ENCODE measurements at regions not wholly inside any gene's neighbourhood (a gene's known extent, or its start where the extent isn't known, plus 50 kb on each side); places are given as distances from the start of the nearest gene placed in this dataset.

DNA sequence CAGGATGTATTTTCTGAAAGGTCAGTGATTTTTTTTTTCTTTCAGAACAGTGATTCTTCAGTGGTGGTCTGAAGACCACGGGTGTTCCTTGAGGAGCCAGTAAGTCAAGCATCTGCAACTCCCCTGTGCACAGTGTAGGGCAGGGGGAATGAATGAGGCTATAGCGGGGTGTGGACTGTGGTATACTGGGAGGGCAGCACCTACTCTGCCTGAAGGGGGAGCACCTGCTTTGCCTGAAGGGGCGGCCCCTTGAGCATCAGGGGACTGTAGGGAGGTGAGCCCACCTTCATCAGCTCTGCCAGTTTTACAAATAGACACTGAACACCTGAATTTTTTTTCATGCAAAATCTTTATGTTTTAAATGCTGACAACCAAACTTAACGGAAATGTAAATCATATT, 77.5 kb upstream of the RIPOR2 start:
- no peak for DNase-seq

DNA sequence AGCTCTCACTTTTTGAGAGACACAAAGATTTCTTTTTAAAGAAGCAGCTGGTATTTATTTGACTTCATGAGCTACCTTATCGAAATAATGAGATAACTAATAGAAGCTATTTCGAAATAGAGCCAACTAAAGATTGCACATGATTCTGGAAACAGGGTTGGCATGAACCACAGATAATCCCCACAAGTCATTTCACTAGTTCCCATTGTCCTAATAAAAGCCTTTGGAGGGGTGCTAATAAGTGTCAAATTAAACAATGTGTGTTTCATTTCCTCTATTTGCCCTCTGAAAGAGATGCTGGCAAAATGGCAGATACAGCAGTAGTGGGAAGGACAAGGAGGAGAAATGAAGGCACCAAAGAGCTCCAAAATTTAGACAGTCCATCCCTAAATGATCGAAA, 78.6 kb upstream of the RIPOR2 start:
- DNase-seq, result no peak

- no peak for DNase-seq
These were observed 79.2 kb upstream of the RIPOR2 start for GRCh38 chr6:25014791-25015560.

DNA sequence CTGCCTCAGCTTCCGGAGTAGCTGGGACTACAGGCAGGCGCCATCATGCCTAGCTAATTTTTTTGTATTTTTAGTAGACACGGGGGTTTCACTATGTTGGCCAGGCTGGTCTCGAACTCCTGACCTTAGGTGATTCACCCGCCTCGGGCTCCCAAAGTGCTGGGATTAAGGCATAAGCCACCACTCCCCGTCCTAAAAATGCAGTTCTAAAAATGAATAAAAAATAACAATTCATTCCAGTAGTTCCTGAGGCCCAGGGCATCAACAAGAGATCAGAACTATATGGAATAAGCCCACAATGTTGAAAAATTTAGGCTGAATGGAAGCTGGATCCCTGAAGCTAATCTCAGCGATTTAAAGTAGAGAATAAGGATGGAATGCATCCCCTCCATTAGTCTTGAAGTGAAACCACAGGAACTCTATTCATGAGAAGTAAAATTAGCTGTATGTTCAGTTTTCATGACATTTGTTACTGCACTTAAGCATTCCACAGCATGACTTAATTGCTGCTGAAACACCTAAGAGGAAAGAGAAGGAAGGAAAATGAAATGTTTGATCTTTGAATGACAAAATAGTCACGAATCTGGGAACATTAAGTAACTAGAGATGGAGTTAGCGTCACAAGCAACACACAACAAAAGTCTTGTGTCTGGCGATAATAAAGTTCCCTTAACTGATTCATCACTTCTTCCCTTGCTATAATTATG, 80.4 kb upstream of the RIPOR2 start:
- DNase-seq, result no peak

GRCh38 chr6:25017486-25017885, 81.7 kb upstream of the RIPOR2 start:
- no peak for DNase-seq

- peak; percentile 76 for DNase-seq
These were observed 82.3 kb upstream of the RIPOR2 start for GRCh38 chr6:25017932-25018567.

DNA sequence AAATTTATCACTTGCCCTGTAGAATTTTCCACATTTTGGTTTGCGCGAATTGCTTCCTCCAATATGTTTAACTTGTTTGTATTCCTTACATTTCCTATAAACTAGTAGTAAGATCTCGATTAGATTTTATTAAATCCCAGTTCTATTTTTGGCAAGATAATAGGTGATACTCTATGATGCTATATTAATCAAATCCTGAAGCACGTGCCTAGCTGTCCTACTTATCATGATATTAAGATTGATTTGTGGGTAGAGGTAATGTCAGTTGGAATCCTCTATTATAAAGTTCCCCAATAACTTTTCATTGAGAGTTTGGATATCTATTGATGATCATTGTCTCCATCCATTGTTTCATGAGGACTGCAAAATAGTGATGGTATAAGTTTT, 82.8 kb upstream of the RIPOR2 start:
- no peak for DNase-seq

DNA sequence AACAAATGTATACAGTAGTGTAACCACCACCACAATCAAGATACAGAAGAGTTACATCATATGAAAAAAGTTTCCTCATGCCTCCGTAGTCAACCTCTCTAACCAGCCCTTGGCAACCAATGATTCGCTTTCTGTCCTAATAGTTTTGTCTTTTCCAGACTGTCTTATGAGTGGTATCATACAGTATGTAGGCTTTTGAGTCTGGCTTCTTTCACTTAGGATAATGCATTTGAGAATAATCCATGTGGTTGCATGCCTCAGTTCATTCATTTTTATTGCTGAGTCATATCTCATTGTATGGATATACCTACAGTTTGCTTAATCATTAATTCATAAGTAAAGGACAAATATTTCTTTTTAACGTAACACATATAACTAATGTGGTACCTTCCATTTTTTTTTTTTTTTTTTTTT, 86.4 kb upstream of the RIPOR2 start:
- no peak for DNase-seq

GRCh38 chr6:25023781-25024180, 88.0 kb upstream of the RIPOR2 start:
- DNase-seq, result no peak

GRCh38 chr6:25024821-25025220, 89.1 kb upstream of the RIPOR2 start:
- DNase-seq, result no peak

DNA sequence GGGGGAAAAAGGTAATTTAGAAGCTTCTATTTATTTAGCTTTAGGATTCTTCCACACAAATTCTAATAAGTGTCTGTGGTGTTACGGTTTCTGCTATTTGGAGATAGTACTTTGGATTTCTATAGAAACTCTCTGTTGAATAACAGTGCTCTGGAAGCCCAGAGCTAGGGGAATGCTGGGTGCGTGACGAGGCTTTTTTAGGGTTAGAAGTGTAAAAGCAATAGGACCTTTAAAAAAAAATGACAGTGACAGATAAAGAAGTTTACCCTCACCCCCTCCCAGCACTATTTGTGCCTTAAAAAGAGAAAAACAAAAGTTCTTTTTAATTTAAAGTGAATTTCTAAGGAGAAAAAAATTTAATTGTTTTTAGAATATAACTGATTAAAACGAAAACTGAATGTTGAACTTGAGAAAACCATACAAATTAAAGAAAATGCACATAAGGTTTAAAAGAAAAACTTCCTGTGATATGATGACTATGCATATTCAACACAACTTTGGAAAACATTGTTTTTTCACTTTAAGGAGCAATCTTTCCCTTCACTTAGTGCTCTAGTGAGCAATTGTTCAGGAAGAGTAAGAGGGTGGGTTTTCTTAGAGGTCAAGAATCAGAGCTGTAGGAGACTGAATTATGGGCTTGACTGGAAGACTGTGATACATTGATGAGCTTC, 89.6 kb upstream of the RIPOR2 start:
- no peak for DNase-seq

DNA sequence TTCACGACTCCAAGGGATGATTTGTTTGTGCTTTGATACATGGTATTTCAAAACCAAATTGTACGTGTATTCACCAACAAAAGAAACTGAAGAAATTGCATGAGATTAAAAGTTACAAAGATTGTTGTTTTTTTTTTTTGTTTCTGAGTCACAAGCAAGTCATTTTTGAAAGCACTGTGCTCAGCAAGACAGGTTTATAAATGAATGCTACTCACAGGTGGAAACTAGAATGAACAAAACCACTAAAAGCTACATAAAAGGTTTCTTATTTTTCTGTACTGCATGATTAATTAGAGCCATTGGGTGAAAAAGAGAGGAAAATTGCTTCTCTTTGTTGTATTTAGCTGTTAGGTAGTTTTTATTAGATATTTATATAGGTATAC, 90.2 kb upstream of the RIPOR2 start:
- DNase-seq, result no peak

DNA sequence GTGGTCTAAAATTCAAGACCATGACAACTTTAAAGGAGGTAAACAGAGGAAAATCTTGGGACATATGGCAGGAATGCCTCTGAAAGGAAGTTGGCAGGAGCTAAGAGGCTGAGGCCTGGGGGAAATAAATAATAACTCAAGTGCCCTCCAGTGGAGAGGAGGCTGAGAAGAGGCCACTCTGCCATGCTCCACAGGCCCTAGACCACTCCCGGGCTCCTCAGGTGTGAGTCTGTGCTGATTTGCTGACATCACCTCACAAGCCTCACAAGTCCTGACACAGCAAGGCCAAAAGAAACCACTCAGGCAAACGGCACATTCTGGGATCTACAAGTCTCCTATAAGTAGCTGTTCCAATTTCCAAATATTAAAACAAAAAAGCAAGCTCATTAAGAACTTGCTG, 91.0 kb upstream of the RIPOR2 start:
- no peak for DNase-seq

DNA sequence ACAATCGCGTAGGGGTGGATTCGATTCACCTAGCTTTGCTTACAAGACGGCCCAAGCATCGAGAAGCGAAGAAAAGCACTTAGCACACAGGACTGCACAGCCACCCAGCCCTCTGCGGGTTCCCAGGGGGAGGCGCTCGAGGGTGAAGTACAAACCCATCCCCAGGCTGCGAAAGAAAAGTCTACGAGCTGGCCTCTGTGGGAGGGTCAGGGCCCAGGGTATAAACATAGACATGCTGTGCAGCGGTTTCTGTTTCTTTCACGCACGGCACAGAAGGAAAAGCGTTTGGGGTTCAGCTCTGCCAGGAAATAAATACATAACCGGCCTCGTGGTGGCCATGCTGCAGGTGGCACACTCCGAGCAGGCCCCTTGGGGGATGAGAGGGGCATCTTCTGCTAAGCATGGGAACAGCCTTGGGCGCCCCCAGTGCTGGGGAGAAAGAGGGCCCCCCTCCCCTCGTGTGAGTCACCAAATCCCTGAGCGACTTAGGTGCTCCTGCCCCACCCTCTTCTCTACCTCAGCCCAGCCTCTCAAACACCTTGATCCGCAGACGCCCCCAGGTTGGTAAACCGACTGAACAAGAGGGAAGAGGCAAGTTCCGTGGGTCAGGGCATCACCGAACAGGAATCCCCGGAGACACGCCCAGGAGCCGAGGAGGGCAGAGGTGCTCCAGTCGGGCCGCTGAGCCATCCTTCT, 91.6 kb upstream of the RIPOR2 start:
- DNase-seq, result peak; percentile 67

DNA sequence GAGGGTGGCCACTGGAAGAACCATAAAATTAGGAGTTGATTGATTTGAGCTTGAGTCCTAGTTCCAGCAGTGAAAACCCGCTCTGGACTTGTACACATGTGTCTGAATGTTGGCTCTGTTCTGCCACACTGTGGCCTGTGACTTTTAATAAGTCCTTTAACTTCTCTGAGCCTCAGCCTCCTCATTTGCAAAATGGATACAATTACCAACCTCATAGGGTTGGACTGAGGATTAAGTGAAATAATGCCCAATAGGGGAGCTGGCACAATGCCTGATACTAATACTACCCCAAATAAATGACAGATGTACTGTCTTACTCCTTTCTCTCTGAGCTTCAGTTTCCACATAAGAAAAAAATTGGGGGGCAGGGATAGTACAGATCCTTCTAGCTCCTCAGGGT, 92.6 kb upstream of the RIPOR2 start:
- DNase-seq, result no peak

- DNase-seq, result no peak
These were observed 97.2 kb upstream of the RIPOR2 start for GRCh38 chr6:25032934-25033333.

DNA sequence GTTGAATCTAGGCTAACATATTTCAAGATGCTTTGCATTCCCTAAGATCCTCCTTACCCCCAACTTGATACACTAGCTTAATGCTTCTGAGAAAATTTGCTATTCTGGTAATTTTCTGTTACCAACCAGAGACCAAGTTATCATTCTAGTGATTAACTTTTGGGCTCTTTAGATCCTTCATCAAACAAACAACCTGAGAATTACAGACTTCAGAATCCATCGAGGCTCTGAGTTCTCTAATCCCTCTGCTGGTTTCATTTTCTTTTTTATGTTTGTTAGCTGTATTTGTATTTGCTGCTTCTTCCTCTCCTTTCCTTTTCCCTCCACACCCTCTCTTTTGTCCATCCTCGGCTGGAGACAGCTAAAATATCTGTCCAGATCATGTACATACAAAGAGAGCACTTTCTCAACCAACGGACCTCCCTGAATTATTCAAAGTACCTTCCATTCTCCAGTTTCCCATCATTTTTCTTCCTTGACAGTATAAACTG, 98.7 kb upstream of the RIPOR2 start:
- DNase-seq, result no peak

DNA sequence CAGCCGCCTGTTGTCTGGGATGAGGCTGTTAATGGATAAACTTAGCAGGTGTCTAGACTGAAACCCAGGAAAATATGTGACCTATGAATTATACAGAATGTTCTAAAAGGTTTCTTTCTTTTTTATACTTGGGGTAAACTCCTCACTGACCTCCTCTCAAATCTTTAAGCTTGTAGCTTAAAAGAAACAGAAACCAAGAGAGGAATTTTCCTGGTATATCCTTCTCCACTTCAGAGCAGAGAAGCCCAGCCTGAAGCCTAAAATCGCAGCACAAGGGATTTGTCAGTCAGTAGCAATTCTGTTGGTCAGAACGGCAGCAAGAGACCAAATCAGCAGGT, 99.4 kb upstream of the RIPOR2 start:
- DNase-seq, result no peak

GRCh38 chr6:25035512-25036435, 100.0 kb upstream of the RIPOR2 start:
- no peak for DNase-seq

DNA sequence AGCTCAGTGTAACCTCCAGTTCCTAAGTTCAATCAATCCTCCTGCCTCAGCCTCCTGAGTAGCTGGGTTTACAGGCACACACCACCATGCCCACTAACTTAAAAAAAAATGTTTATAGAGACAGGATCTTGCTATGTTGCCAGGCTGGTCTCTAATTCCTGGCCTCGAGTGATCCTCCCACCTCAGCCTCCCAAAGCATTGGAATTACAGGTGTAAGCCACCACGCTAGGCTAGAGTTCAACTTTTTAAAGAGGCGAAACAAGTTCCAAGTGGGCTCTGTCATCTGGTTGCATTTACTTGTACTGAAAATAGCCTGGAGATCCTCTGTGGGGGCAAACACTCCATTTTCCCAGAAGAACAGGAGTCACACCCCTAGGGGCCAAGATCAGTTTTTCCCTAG, 100.7 kb upstream of the RIPOR2 start:
- DNase-seq, result no peak

DNA sequence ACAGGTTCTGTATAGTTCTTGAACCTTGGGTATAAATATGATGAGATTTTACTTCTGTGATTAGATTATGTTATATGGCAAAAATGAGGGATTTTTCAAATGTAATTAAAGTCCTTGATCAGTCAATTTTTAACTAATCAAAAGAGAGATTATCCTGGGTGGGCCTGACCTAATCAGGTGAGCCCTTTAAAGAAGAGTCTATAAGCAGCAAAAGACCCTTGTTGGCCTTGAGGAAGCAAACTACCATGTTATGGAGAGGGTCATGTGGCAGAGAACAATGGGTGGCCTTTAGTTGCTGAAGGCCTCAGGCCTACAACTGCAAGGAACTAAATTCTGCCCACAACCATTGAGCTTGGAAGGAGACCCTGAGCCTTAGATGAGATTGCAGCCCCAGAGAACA, 102.5 kb upstream of the RIPOR2 start:
- DNase-seq, result no peak

GRCh38 chr6:25038999-25039398, 103.2 kb upstream of the RIPOR2 start:
- no peak for DNase-seq

Measured in activated CD4-positive, alpha-beta T cell treated with anti-CD3 and anti-CD28 coated beads for 1 hour (primary cell).